GM20431 (cell line): ENCODE measurements at regions not wholly inside any gene's neighbourhood (a gene's known extent, or its start where the extent isn't known, plus 50 kb on each side); places are given as distances from the start of the nearest gene placed in this dataset.
"Not testable (repeated sequence)": the region's sequence is repeated elsewhere in the genome, so short reads cannot be mapped to it uniquely, and the experiment has no call there.

ENCODE experiments used
- in situ Hi-C: fragments of 300-500 bp; cut with MseI, MboI; formaldehyde crosslinking; loops from one replicate; pipeline ENCODE4 v1.15.0; 2020; ENCODE audit warnings: low sequenced_read_pairs; ENCODE audit not compliant: unreplicated experiment

GRCh38 chr12:93977081-93977480 lies 171.3 kb upstream of the PLXNC1 start:
- in situ Hi-C loops: no loop called here

GRCh38 chr12:93978553-93978952 lies 169.8 kb upstream of the PLXNC1 start:
- in situ Hi-C loops: no loop called here

- in situ Hi-C loops: no loop called here
Observed at GRCh38 chr12:93979189-93979588, 169.2 kb upstream of the PLXNC1 start.

GRCh38 chr12:93980711-93981110 lies 167.7 kb upstream of the PLXNC1 start:
- in situ Hi-C loops: no loop called here

GRCh38 chr12:93981411-93981810 lies 167.0 kb upstream of the PLXNC1 start:
- in situ Hi-C loops: no loop called here

- in situ Hi-C loops: no loop called here
Observed at GRCh38 chr12:93982771-93983315, 165.5 kb upstream of the PLXNC1 start.

GRCh38 chr12:93984005-93984404 lies 164.4 kb upstream of the PLXNC1 start:
- in situ Hi-C loops: no loop called here

GRCh38 chr12:93989949-93990348 lies 158.4 kb upstream of the PLXNC1 start:
- in situ Hi-C loops: no loop called here

- in situ Hi-C loops: no loop called here
Observed at GRCh38 chr12:93990832-93991803, 157.3 kb upstream of the PLXNC1 start.

GRCh38 chr12:93991829-93992461 lies 156.4 kb upstream of the PLXNC1 start:
- in situ Hi-C loops: no loop called here

- in situ Hi-C loops: no loop called here
Observed at GRCh38 chr12:93994721-93995120, 153.7 kb upstream of the PLXNC1 start.

- in situ Hi-C loops: no loop called here
Observed at GRCh38 chr12:93996321-93996720, 152.1 kb upstream of the PLXNC1 start.

- in situ Hi-C loops: no loop called here
Observed at GRCh38 chr12:94001691-94002090, 146.7 kb upstream of the PLXNC1 start.

GRCh38 chr12:94002925-94003324 lies 145.5 kb upstream of the PLXNC1 start:
- in situ Hi-C loops: not testable (repeated sequence)

- in situ Hi-C loops: not testable (repeated sequence)
Observed at GRCh38 chr12:94007833-94008232, 140.5 kb upstream of the PLXNC1 start.

- in situ Hi-C loops: no loop called here
Observed at GRCh38 chr12:94010307-94010706, 138.1 kb upstream of the PLXNC1 start.

- in situ Hi-C loops: no loop called here
Observed at GRCh38 chr12:94012071-94012470, 136.3 kb upstream of the PLXNC1 start.

- in situ Hi-C loops: no loop called here
Observed at GRCh38 chr12:94012590-94012989, 135.8 kb upstream of the PLXNC1 start.

- in situ Hi-C loops: not testable (repeated sequence)
Observed at GRCh38 chr12:94017247-94017646, 131.1 kb upstream of the PLXNC1 start.

GRCh38 chr12:94020335-94020734 lies 128.0 kb upstream of the PLXNC1 start:
- in situ Hi-C loops: no loop called here

- in situ Hi-C loops: no loop called here
Observed at GRCh38 chr12:94023879-94024278, 124.5 kb upstream of the PLXNC1 start.
